ENCODE measurements at regions not wholly inside any gene's neighbourhood (a gene's known extent, or its start where the extent isn't known, plus 50 kb on each side); places are given as distances from the start of the nearest gene placed in this dataset.

- no peak overlapping the region for H3K9ac ChIP-seq (ENCODE audit: low read length)
- no peak overlapping the region for H3K27ac ChIP-seq (ENCODE audit: low read depth, low read length)
- CTCF ChIA-PET, result no interaction called here
- RAD21 ChIA-PET (ENCODE audit: low non-redundant PET in 1 of 2, low total read pairs in 2 of 2, uncharacterized antibody in 2 of 2, unreplicated experiment in 2 of 2), result no interaction called here
- no peaks in the 10 kb centered on the region for H3K9me2 ChIP-seq (ENCODE audit: insufficient read depth)
- H3K4me2 ChIP-seq (ENCODE audit: low read length), result no peak overlapping the region
- H3K36me3 ChIP-seq (ENCODE audit: control insufficient read depth in 1 of 2, insufficient read depth in 2 of 2, low read length in 2 of 2), result no peaks in the 10 kb centered on the region
- no peaks in the 10 kb centered on the region for H4K20me1 ChIP-seq (ENCODE audit: insufficient read depth)
- no peak overlapping the region for H2AFZ ChIP-seq (ENCODE audit: low read depth, low read length, poor library complexity, severe bottlenecking)
- ATAC-seq (no peak), DNase-seq (ENCODE audit: low read depth, low spot score) (no peak)
- peaks cover 3 to 6% of the 10 kb centered on the region in 2 experiments; a peak in 2 of 4 replicates for H3K9me3 ChIP-seq (ENCODE audit: control insufficient read depth in 1 of 2, insufficient read depth in 1 of 2, low read depth in 1 of 2, low read length in 2 of 2)
- intact Hi-C loops (cut with micrococcal nuclease), result no loop called here
- H3K79me2 ChIP-seq (ENCODE audit: insufficient read depth, low read length), result no peaks in the 10 kb centered on the region
- POLR2A ChIA-PET, result no interaction called here
- TF ChIP-seq CBX3 (IDR thresholded peaks at IDR 0.05; ENCODE audit: low read depth) (no peak), CTCF (IDR thresholded peaks at IDR 0.05 in 2 of 3, conservative IDR thresholded peaks at IDR 0.05 in 1 of 3; ENCODE audit: borderline replicate concordance in 1 of 3, insufficient read depth in 1 of 3, low read depth in 2 of 3, low read length in 2 of 3) (no peak)
- TF ChIP-seq, protein P1, sequence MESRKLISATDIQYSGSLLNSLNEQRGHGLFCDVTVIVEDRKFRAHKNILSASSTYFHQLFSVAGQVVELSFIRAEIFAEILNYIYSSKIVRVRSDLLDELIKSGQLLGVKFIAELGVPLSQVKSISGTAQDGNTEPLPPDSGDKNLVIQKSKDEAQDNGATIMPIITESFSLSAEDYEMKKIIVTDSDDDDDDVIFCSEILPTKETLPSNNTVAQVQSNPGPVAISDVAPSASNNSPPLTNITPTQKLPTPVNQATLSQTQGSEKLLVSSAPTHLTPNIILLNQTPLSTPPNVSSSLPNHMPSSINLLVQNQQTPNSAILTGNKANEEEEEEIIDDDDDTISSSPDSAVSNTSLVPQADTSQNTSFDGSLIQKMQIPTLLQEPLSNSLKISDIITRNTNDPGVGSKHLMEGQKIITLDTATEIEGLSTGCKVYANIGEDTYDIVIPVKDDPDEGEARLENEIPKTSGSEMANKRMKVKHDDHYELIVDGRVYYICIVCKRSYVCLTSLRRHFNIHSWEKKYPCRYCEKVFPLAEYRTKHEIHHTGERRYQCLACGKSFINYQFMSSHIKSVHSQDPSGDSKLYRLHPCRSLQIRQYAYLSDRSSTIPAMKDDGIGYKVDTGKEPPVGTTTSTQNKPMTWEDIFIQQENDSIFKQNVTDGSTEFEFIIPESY (IDR thresholded peaks at IDR 0.05; ENCODE audit: extremely low read depth, insufficient replicate concordance, low read length), result no peak
- no peak overlapping the region for H3K4me3 ChIP-seq (replicated peaks in 1 of 2; ENCODE audit: low read depth in 1 of 2, low read length in 2 of 2)
- no peaks in the 10 kb centered on the region for H3K4me1 ChIP-seq (ENCODE audit: control insufficient read depth in 1 of 2, insufficient read depth in 2 of 2, low read length in 2 of 2)
- H3K27me3 ChIP-seq (ENCODE audit: insufficient read depth, low read length), result no peaks in the 10 kb centered on the region
- no TSS peak for BruUV-seq (replicated peaks)
These were observed 2042.8 kb upstream of the RAG2 start for GRCh38 chr11:38640854-38641253.

GRCh38 chr11:38612701-38613100 is 2014.7 kb upstream of the RAG2 start:
- CTCF ChIA-PET, result no interaction called here
- no peak for ATAC-seq
- H4K20me1 ChIP-seq (ENCODE audit: insufficient read depth), result no peaks in the 10 kb centered on the region
- no peak overlapping the region for H3K4me2 ChIP-seq (ENCODE audit: low read length)
- no peak overlapping the region for H2AFZ ChIP-seq (ENCODE audit: low read depth, low read length, poor library complexity, severe bottlenecking)
- no TSS peak for BruUV-seq (replicated peaks)
- H3K27ac ChIP-seq (ENCODE audit: low read depth, low read length), result no peak overlapping the region
- H3K4me3 ChIP-seq (replicated peaks in 1 of 2; ENCODE audit: low read depth in 1 of 2, low read length in 2 of 2), result no peak overlapping the region
- no peaks in the 10 kb centered on the region for H3K9me2 ChIP-seq (ENCODE audit: insufficient read depth)
- no peak overlapping the region for H3K9ac ChIP-seq (ENCODE audit: low read length)
- no peaks in the 10 kb centered on the region for H3K4me1 ChIP-seq (ENCODE audit: control insufficient read depth in 1 of 2, insufficient read depth in 2 of 2, low read length in 2 of 2)
- intact Hi-C loops (cut with micrococcal nuclease), result no loop called here
- no peaks in the 10 kb centered on the region for H3K27me3 ChIP-seq (ENCODE audit: insufficient read depth, low read length)
- POLR2A ChIA-PET, result no interaction called here
- no peaks in the 10 kb centered on the region for H3K79me2 ChIP-seq (ENCODE audit: insufficient read depth, low read length)
- peaks cover 4 to 6% of the 10 kb centered on the region in 2 experiments; a peak in 3 of 4 replicates for H3K9me3 ChIP-seq (ENCODE audit: control insufficient read depth in 1 of 2, insufficient read depth in 1 of 2, low read depth in 1 of 2, low read length in 2 of 2)
- no peaks in the 10 kb centered on the region for H3K36me3 ChIP-seq (ENCODE audit: control insufficient read depth in 1 of 2, insufficient read depth in 2 of 2, low read length in 2 of 2)
- RAD21 ChIA-PET (ENCODE audit: low non-redundant PET in 1 of 2, low total read pairs in 2 of 2, uncharacterized antibody in 2 of 2, unreplicated experiment in 2 of 2), result no interaction called here
- DNase-seq (ENCODE audit: low read depth, low spot score), result no peak
- TF ChIP-seq CBX3 (IDR thresholded peaks at IDR 0.05; ENCODE audit: low read depth) (no peak), SP1 (IDR thresholded peaks at IDR 0.05; ENCODE audit: low read depth) (no peak), POLR2A (IDR thresholded peaks at IDR 0.05; ENCODE audit: borderline replicate concordance, extremely low read depth, insufficient read depth, insufficient read length) (no peak), EZH2 (IDR thresholded peaks at IDR 0.05) (no peak), FOSL1 (IDR thresholded peaks at IDR 0.05; ENCODE audit: low read depth) (no peak), CTCF (IDR thresholded peaks at IDR 0.05 in 2 of 3, conservative IDR thresholded peaks at IDR 0.05 in 1 of 3; ENCODE audit: borderline replicate concordance in 1 of 3, insufficient read depth in 1 of 3, low read depth in 2 of 3, low read length in 2 of 3) (no peak), ELF1 (IDR thresholded peaks at IDR 0.05; ENCODE audit: borderline replicate concordance, low read depth) (no peak), ZFX (IDR thresholded peaks at IDR 0.05) (no peak), POLR2AphosphoS5 (IDR thresholded peaks at IDR 0.05; ENCODE audit: low read depth, low read length) (no peak), ZNF274 (IDR thresholded peaks at IDR 0.05; ENCODE audit: low read depth, low read length) (no peak), JUND (IDR thresholded peaks at IDR 0.05) (no peak), YY1 (IDR thresholded peaks at IDR 0.05; ENCODE audit: extremely low read depth, insufficient replicate concordance, low read depth, low read length) (no peak)
- TF ChIP-seq, protein P2, sequence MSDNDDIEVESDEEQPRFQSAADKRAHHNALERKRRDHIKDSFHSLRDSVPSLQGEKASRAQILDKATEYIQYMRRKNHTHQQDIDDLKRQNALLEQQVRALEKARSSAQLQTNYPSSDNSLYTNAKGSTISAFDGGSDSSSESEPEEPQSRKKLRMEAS (IDR thresholded peaks at IDR 0.05), result no peak
